ENCODE measurements at regions not wholly inside any gene's neighbourhood (a gene's known extent, or its start where the extent isn't known, plus 50 kb on each side); places are given as distances from the start of the nearest gene placed in this dataset.

DNA sequence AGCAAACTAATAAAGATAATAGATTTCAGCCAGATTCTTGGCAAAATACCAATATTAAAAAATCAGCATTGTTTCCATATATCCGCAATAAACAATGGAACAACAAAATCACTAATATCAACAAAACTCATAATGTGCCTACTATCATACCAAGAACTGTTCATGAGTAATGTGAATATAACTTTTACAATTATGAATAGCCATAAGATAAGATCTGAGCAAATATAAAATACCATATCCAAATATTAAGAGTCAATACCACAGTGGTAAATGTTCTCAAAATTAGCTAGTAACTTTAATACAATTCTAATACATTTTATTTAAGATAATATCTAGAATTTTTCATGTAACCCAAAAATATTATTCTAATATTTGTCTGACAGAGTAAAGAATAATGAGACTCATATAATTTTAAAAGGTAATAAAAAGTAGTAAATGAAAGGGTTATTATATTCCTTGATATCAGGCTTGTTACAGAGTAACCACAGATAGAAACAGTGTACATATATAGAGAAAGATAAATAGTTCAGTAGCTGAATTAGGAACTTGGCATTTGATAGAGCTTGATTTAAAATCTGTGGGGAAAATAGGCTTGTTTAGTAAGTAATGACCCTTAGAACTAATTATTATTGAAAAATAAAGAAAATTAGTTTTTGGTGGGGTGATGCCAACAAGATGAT lies 2126.6 kb downstream of the MRPL39 start:
- TF ChIP-seq, protein P1, sequence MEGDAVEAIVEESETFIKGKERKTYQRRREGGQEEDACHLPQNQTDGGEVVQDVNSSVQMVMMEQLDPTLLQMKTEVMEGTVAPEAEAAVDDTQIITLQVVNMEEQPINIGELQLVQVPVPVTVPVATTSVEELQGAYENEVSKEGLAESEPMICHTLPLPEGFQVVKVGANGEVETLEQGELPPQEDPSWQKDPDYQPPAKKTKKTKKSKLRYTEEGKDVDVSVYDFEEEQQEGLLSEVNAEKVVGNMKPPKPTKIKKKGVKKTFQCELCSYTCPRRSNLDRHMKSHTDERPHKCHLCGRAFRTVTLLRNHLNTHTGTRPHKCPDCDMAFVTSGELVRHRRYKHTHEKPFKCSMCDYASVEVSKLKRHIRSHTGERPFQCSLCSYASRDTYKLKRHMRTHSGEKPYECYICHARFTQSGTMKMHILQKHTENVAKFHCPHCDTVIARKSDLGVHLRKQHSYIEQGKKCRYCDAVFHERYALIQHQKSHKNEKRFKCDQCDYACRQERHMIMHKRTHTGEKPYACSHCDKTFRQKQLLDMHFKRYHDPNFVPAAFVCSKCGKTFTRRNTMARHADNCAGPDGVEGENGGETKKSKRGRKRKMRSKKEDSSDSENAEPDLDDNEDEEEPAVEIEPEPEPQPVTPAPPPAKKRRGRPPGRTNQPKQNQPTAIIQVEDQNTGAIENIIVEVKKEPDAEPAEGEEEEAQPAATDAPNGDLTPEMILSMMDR (IDR thresholded peaks at IDR 0.05; ENCODE audit: unreplicated experiment) = no peak
- Mint-ChIP-seq H3K4me1 (ENCODE audit: low read depth) (no peaks in the 10 kb centered on the region), H3K36me3 (ENCODE audit: insufficient read depth) (no peaks in the 10 kb centered on the region), H3K4me3 (ENCODE audit: low read depth) (no peak overlapping the region), H3K27me3 (no peaks in the 10 kb centered on the region), H3K27ac (no peak overlapping the region), H3K9me3 (ENCODE audit: low read depth) (peaks cover 7% of the 10 kb centered on the region)
- DNase-seq (ENCODE audit: low spot score, unreplicated experiment) = no peak

DNA sequence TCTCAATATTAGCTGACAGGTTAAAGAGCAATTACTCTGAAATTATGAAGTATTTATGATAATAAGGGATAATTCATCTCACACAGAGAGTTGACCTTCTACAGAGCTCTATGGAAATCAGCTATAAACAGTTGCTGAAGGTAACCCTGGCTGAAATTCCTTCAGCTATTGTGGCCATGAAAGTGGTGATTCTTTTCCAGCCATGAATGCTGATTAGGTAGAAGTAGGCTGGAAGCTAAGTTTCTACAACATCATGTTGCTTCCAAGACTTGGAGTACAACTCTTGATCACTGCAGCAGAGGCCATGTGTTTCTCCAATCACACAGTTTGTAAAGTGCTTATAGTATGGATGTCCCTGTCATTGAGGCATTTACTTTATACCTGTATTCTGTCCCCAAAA lies 2128.9 kb downstream of the MRPL39 start:
- no peak for DNase-seq (ENCODE audit: low spot score, unreplicated experiment)
- no peaks in the 10 kb centered on the region for H3K36me3 Mint-ChIP-seq (ENCODE audit: insufficient read depth)
- H3K4me3 Mint-ChIP-seq (ENCODE audit: low read depth) = no peak overlapping the region
- TF ChIP-seq, protein P1 (IDR thresholded peaks at IDR 0.05; ENCODE audit: unreplicated experiment) = no peak
- H3K27ac Mint-ChIP-seq = no peak overlapping the region
- H3K27me3 Mint-ChIP-seq = no peaks in the 10 kb centered on the region
- no peaks in the 10 kb centered on the region for H3K4me1 Mint-ChIP-seq (ENCODE audit: low read depth)
- peaks cover 10% of the 10 kb centered on the region for H3K9me3 Mint-ChIP-seq (ENCODE audit: low read depth)

DNA sequence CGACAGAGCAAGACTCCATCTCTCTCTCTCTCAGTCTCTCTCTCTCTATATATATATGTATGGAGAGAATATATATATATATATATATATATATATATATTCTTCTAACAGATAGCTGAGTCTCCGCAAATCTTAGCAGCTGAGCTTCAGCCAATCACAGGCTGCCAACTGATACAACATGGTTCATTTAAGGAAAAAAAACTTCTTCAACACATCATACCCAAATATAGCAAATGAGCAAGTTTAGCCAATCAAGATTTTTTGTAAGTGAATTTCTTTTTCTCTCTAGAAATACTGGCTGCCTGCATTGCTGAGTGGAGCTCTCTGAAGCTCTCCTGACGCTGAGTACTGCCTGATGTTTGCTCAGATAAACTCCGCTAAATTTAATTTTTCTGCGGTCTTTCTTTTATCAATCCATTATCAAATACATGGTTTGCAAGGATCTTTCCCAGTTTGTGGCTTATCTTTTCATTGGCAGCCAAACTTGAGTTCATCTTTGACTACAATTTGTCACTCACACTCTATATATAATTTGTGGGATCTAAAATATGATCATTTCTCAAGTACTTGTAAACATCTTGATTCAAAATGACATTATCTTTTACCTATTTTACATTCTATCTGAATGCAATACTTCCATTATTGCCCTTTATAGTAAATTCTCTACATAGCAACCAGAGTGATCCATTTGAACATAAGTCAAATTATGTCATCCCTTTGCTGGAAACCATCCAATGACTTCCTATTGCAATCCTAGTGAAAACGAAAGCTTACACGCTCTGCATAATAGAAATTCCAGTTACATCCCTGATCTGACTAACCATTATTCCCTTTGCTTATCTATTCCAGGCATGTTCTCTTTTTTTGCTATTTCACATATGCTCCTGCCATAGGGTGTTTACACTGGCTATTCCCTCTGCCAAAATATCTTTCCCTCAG lies 2131.7 kb downstream of the MRPL39 start:
- Mint-ChIP-seq H3K36me3 (ENCODE audit: insufficient read depth) (no peaks in the 10 kb centered on the region), H3K27me3 (no peaks in the 10 kb centered on the region), H3K9me3 (ENCODE audit: low read depth) (peaks cover 10% of the 10 kb centered on the region), H3K27ac (no peak overlapping the region), H3K4me3 (ENCODE audit: low read depth) (no peak overlapping the region), H3K4me1 (ENCODE audit: low read depth) (no peaks in the 10 kb centered on the region)
- TF ChIP-seq, protein P1 (IDR thresholded peaks at IDR 0.05; ENCODE audit: unreplicated experiment) = no peak
- DNase-seq (ENCODE audit: low spot score, unreplicated experiment) = no peak

DNA sequence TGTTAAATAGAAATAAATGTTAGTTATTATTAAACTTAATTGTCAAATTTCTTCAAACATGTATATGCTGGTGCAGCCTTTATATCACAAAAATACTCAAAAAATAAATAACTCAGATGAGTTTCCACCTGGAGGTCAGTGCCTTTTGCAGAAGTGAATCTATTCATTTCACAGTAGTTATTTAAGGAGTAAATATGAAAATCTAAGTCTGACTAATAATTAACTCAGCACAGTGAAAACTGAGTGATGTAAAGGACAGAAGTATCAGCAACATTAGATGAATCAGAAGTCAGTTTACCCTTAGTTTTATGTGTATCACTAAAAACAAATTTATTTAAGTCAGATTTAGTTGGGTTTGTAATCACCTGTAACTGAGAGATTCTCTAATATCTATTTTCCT lies 2135.4 kb downstream of the MRPL39 start:
- Mint-ChIP-seq H3K27me3 (no peaks in the 10 kb centered on the region), H3K9me3 (ENCODE audit: low read depth) (peaks cover 10% of the 10 kb centered on the region), H3K36me3 (ENCODE audit: insufficient read depth) (no peaks in the 10 kb centered on the region), H3K4me1 (ENCODE audit: low read depth) (no peaks in the 10 kb centered on the region), H3K4me3 (ENCODE audit: low read depth) (no peak overlapping the region), H3K27ac (no peak overlapping the region)
- TF ChIP-seq, protein P1 (IDR thresholded peaks at IDR 0.05; ENCODE audit: unreplicated experiment) = no peak
- no peak for DNase-seq (ENCODE audit: low spot score, unreplicated experiment)

DNA sequence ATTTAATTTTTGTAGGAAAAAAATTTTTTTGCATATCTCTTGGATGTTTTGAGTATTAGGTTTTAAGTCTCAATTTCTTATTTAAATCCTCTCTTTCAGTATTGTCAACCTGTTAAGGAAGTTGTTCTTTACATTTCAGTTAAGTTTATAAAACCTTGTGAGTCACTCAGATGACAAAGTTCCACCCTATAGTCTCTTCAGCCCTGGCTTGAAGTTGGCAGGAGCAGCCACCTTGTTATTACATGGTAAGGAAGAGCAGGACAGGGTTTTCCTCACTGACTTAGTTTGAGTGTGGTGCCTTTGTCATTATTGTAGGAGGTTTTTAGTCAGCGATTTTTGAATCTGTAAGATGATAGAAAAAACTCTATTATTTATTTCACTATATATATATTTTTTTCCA lies 2143.9 kb downstream of the MRPL39 start:
- no peak for DNase-seq (ENCODE audit: low spot score, unreplicated experiment)
- Mint-ChIP-seq H3K4me3 (ENCODE audit: low read depth) (no peak overlapping the region), H3K27me3 (no peaks in the 10 kb centered on the region), H3K4me1 (ENCODE audit: low read depth) (no peaks in the 10 kb centered on the region), H3K9me3 (ENCODE audit: low read depth) (peaks cover 7% of the 10 kb centered on the region), H3K27ac (no peak overlapping the region), H3K36me3 (ENCODE audit: insufficient read depth) (no peaks in the 10 kb centered on the region)
- TF ChIP-seq, protein P1 (IDR thresholded peaks at IDR 0.05; ENCODE audit: unreplicated experiment) = no peak
